Activated CD4-positive, alpha-beta T cell treated with anti-CD3 and anti-CD28 coated beads, Interleukin-2, amount 10 ng/mL, durations not matched to agents 7 days and 5 days (primary cell): ENCODE measurements at regions not wholly inside any gene's neighbourhood (a gene's known extent, or its start where the extent isn't known, plus 50 kb on each side); places are given as distances from the start of the nearest gene placed in this dataset.
A peak's percentile ranks its signal among the peaks of the same experiment; 100 is the strongest.
"Not testable (repeated sequence)": the region's sequence is repeated elsewhere in the genome, so short reads cannot be mapped to it uniquely, and the experiment has no call there.

Experiments
- CTCF ChIA-PET: fragments of 350-600 bp; sonication (Branson Sonifier 250); formaldehyde crosslinking; loops from one replicate; lab custom pipeline; 2021; ENCODE audit warnings: antibody characterized with exemption; lab: Charles Lee
- POLR2A ChIA-PET: fragments of 350-600 bp; sonication (Branson Sonifier 250); formaldehyde crosslinking; loops from one replicate; lab custom pipeline; 2021; ENCODE audit warnings: antibody characterized with exemption; lab: Charles Lee
- DNase-seq: peaks from one replicate; pipeline ENCODE4 v3.0.0-alpha.2; 2020
- H3K27ac Mint-ChIP-seq: one replicate; pipeline ENCODE4 v1.8.0; 2021; ENCODE audit warnings: mild to moderate bottlenecking, moderate library complexity, mixed read lengths
- H3K27me3 Mint-ChIP-seq: one replicate; pipeline ENCODE4 v1.8.0; 2021; ENCODE audit warnings: mixed read lengths
- H3K36me3 Mint-ChIP-seq: one replicate; pipeline ENCODE4 v1.8.0; 2021; ENCODE audit warnings: low read depth, mixed read lengths
- H3K4me1 Mint-ChIP-seq: one replicate; pipeline ENCODE4 v1.8.0; 2021; ENCODE audit warnings: mixed read lengths
- H3K4me3 Mint-ChIP-seq: one replicate; pipeline ENCODE4 v1.8.0; 2021; ENCODE audit warnings: mild to moderate bottlenecking, moderate library complexity, mixed read lengths
- H3K9me3 Mint-ChIP-seq: one replicate; pipeline ENCODE4 v1.8.0; 2021; ENCODE audit warnings: mixed read lengths

DNA sequence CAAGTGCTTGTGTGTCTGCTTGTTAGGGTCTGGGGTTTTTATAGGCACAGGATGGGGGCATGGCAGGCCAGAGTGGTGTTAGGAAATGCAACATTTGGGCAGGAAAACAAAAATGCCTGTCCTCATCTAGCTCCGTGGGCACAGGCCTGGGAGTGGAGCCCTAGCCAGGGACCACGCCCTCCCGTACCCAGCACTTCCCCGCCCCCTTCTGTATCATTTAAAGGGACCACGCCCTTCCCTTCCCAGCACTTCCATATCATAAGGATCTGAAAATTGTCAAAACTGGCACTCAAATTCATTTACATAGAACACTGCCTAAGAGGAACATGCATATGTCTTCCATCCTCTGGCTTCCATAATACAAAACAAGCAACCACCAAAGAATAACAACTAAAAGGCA lies 185.8 kb downstream of the B3GLCT start:
- no peak for DNase-seq
- no peaks in the 10 kb centered on the region for H3K4me1 Mint-ChIP-seq
- H3K9me3 Mint-ChIP-seq: no peaks in the 10 kb centered on the region
- H3K4me3 Mint-ChIP-seq: no peak overlapping the region
- POLR2A ChIA-PET: no interaction called here
- no peaks in the 10 kb centered on the region for H3K36me3 Mint-ChIP-seq
- peaks cover 10% of the 10 kb centered on the region for H3K27me3 Mint-ChIP-seq
- no peak overlapping the region for H3K27ac Mint-ChIP-seq
- CTCF ChIA-PET: no interaction called here

DNA sequence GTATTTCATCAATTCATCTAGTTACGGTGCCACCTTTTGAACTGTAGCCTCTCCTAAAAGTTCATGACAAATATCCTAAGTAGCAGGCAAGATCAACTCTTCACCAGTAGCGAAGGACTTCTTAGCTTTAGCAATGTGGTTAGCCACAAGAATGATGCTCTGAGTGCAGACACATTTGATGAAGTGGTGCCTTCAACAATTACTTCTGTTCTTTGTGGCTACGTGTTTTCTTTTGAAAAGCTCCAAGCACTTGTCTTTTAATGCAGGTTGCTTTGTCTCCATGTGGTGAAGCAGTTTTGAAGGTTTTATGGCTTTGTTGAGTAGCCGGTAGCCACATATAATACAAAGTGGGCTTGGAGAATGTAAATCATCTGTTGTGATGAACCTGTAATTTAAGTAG lies 194.7 kb downstream of the B3GLCT start:
- no peaks in the 10 kb centered on the region for H3K27me3 Mint-ChIP-seq
- POLR2A ChIA-PET: no interaction called here
- no peak overlapping the region for H3K27ac Mint-ChIP-seq

GRCh38 chr13:31395090-31395489 lies 195.3 kb downstream of the B3GLCT start:
- POLR2A ChIA-PET: no interaction called here
- no peaks in the 10 kb centered on the region for H3K27me3 Mint-ChIP-seq
- H3K36me3 Mint-ChIP-seq: no peaks in the 10 kb centered on the region
- no peak for DNase-seq
- H3K27ac Mint-ChIP-seq: no peak overlapping the region
- CTCF ChIA-PET: no interaction called here
- H3K9me3 Mint-ChIP-seq: peaks cover 20% of the 10 kb centered on the region
- peaks cover 1% of the 10 kb centered on the region for H3K4me1 Mint-ChIP-seq
- H3K4me3 Mint-ChIP-seq: no peak overlapping the region

More for the DNA sequence above, 194.7 kb downstream of the B3GLCT start:
- Mint-ChIP-seq H3K36me3 (no peaks in the 10 kb centered on the region), H3K4me3 (no peak overlapping the region), H3K4me1 (peaks cover 1% of the 10 kb centered on the region), H3K9me3 (peaks cover 14% of the 10 kb centered on the region)
- no peak for DNase-seq
- CTCF ChIA-PET: no interaction called here

- Mint-ChIP-seq H3K4me3 (no peak overlapping the region), H3K36me3 (no peaks in the 10 kb centered on the region), H3K27me3 (no peaks in the 10 kb centered on the region), H3K27ac (no peak overlapping the region), H3K4me1 (no peaks in the 10 kb centered on the region), H3K9me3 (peaks cover 27% of the 10 kb centered on the region)
- no peak for DNase-seq
- CTCF ChIA-PET: no interaction called here
- POLR2A ChIA-PET: no interaction called here
Measured at GRCh38 chr13:31399690-31400089, 199.9 kb downstream of the B3GLCT start.

DNA sequence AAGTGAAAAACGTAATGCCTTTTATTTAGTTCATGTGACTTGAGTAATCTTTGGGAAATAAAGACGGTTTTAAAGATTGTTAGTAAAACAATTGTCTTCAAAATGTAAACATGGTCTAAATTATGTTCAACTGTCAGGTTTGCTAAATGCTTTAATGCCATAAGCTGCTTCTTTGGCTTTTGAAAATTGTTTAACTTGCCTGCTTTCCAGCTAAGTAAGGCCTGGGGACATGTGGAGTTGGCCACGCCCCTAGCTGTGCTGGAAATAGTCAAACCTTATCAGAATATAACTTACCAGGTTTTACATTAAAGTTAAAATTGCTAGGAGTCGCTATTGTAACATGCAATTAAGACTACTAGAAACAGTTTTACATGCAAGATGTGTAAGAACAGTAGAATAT lies 203.9 kb downstream of the B3GLCT start:
- H3K9me3 Mint-ChIP-seq: peaks cover 17% of the 10 kb centered on the region
- DNase-seq, H3K27me3 Mint-ChIP-seq, H3K4me1 Mint-ChIP-seq, H3K4me3 Mint-ChIP-seq, H3K36me3 Mint-ChIP-seq, H3K27ac Mint-ChIP-seq, POLR2A ChIA-PET: not testable (repeated sequence)
- CTCF ChIA-PET: interaction anchor here (0.8 kb wide), 1 partner anchor 12 kb away, joined by 3 read pairs; no protein-coding TSS in a partner anchor

DNA sequence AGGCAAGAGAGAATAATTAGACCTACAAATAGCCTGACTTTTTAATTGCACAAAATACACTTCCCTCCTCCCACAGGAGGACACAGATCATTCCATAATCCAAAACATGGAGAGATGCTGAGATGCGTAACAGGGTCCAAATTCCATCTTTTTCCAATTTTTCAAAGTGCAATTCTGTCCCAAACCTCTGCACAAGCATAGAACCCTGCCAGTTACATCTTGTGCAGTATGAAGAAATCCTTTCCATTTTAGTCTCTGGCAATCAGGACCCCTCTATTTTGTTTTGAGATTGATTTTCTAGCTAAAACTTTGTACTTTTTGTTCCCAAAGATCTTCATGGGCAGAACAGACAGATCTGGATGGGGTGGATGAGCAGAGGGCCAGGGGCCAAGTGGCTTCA lies 209.2 kb downstream of the B3GLCT start:
- CTCF ChIA-PET: interaction anchor here (1.1 kb wide), 1 partner anchor 15 kb away, joined by 3 read pairs; no protein-coding TSS in a partner anchor
- no peak overlapping the region for H3K27ac Mint-ChIP-seq
- DNase-seq: no peak
- H3K36me3 Mint-ChIP-seq: no peaks in the 10 kb centered on the region
- H3K27me3 Mint-ChIP-seq: peaks cover 2% of the 10 kb centered on the region
- no peak overlapping the region for H3K4me3 Mint-ChIP-seq
- no peaks in the 10 kb centered on the region for H3K4me1 Mint-ChIP-seq
- POLR2A ChIA-PET: no interaction called here
- no peaks in the 10 kb centered on the region for H3K9me3 Mint-ChIP-seq

DNA sequence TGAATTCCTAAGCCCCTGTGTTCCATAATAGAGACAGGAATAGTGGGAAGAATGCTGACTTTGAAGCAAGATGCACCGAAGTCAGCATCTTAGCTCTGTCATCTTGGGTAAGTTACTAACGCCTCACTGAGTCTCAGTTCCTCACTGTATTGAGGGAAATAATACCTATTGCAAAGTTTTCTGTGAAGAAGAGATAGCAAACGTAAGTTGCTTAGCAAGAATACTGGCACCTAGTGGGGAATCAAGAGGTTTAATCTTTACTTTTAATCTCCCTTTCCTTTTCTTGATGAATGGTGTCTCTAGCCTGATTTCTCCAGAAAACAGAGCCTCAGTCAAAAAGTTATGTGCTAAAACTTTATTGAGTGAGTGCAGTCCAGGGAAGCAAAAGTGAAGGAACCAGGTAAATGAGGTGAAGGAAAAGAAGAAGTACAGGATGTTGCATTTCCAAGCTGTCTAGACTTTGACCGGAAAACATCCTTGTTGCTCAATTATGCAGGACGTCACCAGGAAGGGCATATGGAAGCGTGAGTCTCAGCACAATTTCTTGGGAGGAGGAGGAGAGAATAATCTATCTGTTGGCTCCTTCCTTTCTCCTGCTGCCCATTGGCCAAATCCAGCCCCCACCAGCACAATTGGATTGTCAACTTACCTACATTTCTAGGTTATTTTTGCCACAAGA lies 210.0 kb downstream of the B3GLCT start:
- peaks cover 2% of the 10 kb centered on the region for H3K27me3 Mint-ChIP-seq
- H3K4me1 Mint-ChIP-seq: no peaks in the 10 kb centered on the region
- no peak overlapping the region for H3K27ac Mint-ChIP-seq
- ChIA-PET CTCF (no interaction called here), POLR2A (no interaction called here)
- H3K9me3 Mint-ChIP-seq: no peaks in the 10 kb centered on the region
- no peak for DNase-seq
- no peak overlapping the region for H3K4me3 Mint-ChIP-seq
- no peaks in the 10 kb centered on the region for H3K36me3 Mint-ChIP-seq

DNA sequence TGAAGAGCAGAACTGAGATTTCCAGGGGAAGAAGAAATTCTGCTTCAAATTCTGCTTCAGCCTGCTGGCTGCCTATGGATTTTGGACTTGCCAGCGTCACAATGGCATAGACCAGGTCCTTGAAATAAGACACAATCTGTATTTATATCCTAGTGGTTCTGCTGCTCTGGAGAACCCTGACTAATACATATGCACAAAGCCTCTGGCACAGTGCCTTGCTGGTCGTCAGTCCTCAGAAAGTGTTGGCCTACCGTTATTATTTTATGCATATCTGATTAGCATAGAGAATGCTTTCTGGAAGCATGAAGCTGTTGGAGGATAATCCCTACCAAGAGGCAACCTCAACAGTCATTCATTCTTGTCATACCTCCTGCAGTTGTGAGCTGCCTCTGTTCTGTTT lies 213.7 kb downstream of the B3GLCT start:
- Mint-ChIP-seq H3K4me1 (no peaks in the 10 kb centered on the region), H3K9me3 (no peaks in the 10 kb centered on the region), H3K36me3 (no peaks in the 10 kb centered on the region), H3K27me3 (peaks cover 2% of the 10 kb centered on the region), H3K4me3 (no peak overlapping the region), H3K27ac (no peak overlapping the region)
- DNase-seq: no peak
- ChIA-PET CTCF (no interaction called here), POLR2A (no interaction called here)

- CTCF ChIA-PET: interaction anchor here (0.9 kb wide), 1 partner anchor 12 kb away, joined by 3 read pairs; no protein-coding TSS in a partner anchor
- DNase-seq: no peak
- Mint-ChIP-seq H3K4me1 (no peaks in the 10 kb centered on the region), H3K4me3 (no peak overlapping the region), H3K27ac (no peak overlapping the region), H3K36me3 (no peaks in the 10 kb centered on the region), H3K9me3 (no peaks in the 10 kb centered on the region), H3K27me3 (peaks cover 10% of the 10 kb centered on the region)
- POLR2A ChIA-PET: no interaction called here
Measured at GRCh38 chr13:31416066-31416465, 216.3 kb downstream of the B3GLCT start.

DNA sequence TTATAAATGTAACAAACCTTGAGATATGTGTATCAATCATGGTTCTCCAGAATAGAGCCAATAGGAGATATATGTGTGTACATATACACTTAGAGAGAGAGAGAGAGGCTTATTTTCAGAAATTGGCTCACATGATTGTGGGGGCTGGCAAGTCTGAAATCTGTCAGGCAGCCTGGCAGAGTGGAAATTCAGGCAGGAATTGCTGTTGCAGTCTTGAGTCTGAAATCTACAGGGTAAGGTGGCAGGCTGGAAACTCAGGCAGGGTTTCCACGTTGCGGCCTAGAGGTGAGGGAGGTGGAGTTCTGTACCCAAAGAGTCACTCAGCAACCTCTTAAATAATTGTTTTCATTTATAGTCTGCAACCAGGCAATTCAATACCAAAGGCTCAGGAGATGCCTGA lies 218.4 kb downstream of the B3GLCT start:
- Mint-ChIP-seq H3K27ac (no peak overlapping the region), H3K36me3 (no peaks in the 10 kb centered on the region), H3K27me3 (peaks cover 15% of the 10 kb centered on the region), H3K9me3 (no peaks in the 10 kb centered on the region), H3K4me3 (no peak overlapping the region), H3K4me1 (no peaks in the 10 kb centered on the region)
- DNase-seq: no peak
- ChIA-PET POLR2A (no interaction called here), CTCF (no interaction called here)

- Mint-ChIP-seq H3K4me1 (no peaks in the 10 kb centered on the region), H3K4me3 (no peak overlapping the region), H3K27me3 (peaks cover 14% of the 10 kb centered on the region), H3K36me3 (no peaks in the 10 kb centered on the region), H3K9me3 (no peaks in the 10 kb centered on the region), H3K27ac (no peak overlapping the region)
- POLR2A ChIA-PET: no interaction called here
- CTCF ChIA-PET: no interaction called here
- DNase-seq: no peak
Measured at GRCh38 chr13:31421756-31422155, 222.0 kb downstream of the B3GLCT start.

DNA sequence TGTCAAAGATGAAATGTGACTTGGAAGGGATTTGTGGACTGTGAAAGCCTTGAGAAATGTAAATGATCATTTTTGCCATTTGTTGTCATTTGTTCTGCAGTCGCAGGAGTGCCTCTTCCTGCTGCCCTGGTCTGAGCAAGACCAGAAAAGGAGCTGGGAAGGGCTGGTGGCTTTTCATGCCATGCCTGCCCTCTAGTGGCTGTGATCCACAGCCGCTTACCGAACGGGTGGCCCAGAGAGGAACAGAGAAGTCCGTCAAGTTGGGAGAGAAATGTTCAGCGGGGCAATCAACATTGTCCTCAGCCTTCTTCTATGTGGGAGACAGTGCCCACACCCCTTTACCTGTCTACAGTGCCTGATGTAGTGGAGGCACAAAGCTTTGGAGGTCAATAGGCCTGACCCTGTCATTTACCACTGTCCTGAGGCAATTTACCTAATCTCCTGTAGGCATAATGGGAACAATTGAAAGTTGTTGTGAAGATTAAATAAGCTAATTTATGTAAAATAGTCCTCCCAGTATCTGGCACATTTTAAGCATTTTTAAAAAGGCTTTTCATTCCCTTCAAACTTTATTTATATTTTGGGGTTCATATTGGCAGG lies 224.5 kb downstream of the B3GLCT start:
- peaks cover 12% of the 10 kb centered on the region for H3K27me3 Mint-ChIP-seq
- H3K9me3 Mint-ChIP-seq: no peaks in the 10 kb centered on the region
- no peak overlapping the region for H3K4me3 Mint-ChIP-seq
- H3K4me1 Mint-ChIP-seq: no peaks in the 10 kb centered on the region
- H3K27ac Mint-ChIP-seq: no peak overlapping the region
- ChIA-PET POLR2A (no interaction called here), CTCF (interaction anchor here (0.7 to 1.0 kb wide), 5 partner anchors 15 to 197 kb away, joined by 3 read pairs; no protein-coding TSS in a partner anchor)
- no peaks in the 10 kb centered on the region for H3K36me3 Mint-ChIP-seq
- peak; percentile 64 for DNase-seq

GRCh38 chr13:31426395-31426794 lies 226.6 kb downstream of the B3GLCT start:
- no peak overlapping the region for H3K4me3 Mint-ChIP-seq
- H3K36me3 Mint-ChIP-seq: no peaks in the 10 kb centered on the region
- peaks cover 7% of the 10 kb centered on the region for H3K27me3 Mint-ChIP-seq
- H3K27ac Mint-ChIP-seq: no peak overlapping the region
- CTCF ChIA-PET: interaction anchor here (0.6 to 1.6 kb wide), 3 partner anchors 12 to 407 kb away, joined by 3 to 4 read pairs (median 4); no protein-coding TSS in a partner anchor
- H3K9me3 Mint-ChIP-seq: no peaks in the 10 kb centered on the region
- POLR2A ChIA-PET: no interaction called here
- H3K4me1 Mint-ChIP-seq: no peaks in the 10 kb centered on the region
- no peak for DNase-seq
